ENCODE measurements at regions not wholly inside any gene's neighbourhood (a gene's known extent, or its start where the extent isn't known, plus 50 kb on each side); places are given as distances from the start of the nearest gene placed in this dataset.

DNA sequence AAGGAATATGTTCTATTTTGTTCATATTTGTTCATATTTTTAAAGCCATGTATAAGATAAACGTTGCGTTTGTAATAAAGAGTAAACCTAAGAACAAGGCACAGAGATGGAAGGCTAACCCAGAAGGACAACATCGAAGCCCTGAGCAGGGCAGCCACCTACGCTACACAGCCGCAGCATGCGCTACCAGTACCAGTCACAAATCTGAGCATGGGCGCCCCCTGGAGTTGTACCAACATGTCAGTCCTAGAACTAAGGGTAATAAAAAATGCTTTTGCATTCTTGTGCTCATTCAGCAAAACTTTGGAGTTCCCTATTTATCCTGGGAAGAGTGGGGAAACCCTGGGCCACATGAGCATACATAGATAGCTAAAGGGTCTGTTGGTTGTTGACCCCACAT lies 70.6 kb downstream of the PLEKHG1 start:
- TF ChIP-seq, protein P1, sequence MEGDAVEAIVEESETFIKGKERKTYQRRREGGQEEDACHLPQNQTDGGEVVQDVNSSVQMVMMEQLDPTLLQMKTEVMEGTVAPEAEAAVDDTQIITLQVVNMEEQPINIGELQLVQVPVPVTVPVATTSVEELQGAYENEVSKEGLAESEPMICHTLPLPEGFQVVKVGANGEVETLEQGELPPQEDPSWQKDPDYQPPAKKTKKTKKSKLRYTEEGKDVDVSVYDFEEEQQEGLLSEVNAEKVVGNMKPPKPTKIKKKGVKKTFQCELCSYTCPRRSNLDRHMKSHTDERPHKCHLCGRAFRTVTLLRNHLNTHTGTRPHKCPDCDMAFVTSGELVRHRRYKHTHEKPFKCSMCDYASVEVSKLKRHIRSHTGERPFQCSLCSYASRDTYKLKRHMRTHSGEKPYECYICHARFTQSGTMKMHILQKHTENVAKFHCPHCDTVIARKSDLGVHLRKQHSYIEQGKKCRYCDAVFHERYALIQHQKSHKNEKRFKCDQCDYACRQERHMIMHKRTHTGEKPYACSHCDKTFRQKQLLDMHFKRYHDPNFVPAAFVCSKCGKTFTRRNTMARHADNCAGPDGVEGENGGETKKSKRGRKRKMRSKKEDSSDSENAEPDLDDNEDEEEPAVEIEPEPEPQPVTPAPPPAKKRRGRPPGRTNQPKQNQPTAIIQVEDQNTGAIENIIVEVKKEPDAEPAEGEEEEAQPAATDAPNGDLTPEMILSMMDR (IDR thresholded peaks at IDR 0.05; ENCODE audit: insufficient read depth, low read depth, low read length), result no peak
- TF ChIP-seq EZH2 (IDR thresholded peaks at IDR 0.05; ENCODE audit: insufficient read depth, low read length), result no peak
